Right hindlimb (tissue), 1 donor: ENCODE measurements at regions not wholly inside any gene's neighbourhood (a gene's known extent, or its start where the extent isn't known, plus 50 kb on each side); places are given as distances from the start of the nearest gene placed in this dataset.

Experiments used
- DNase-seq: peaks from one replicate; pipeline ENCODE4 v3.0.0-alpha.2; 2018

DNA sequence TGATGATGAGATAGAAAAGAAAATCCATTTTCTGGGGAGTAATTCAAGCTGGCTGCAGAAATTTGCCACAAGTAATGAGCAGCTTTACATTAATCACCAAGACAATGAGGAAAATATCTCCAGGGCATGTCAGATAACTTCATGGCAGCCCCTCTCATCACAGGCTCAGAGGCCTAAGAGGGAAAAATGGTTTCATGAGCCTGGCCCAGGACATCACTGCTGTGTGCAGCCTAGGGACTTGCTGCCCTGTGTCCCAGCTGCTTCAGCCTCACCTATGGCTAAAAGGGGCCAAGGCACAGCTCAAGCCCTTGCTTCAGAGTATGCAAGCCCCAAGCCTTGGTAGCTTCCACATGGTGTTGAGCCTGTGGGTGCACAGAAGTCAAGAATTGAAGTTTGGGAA is 161.7 kb downstream of the OPA1 start:
- no peak for DNase-seq

GRCh38 chr3:193756536-193756935 is 163.5 kb downstream of the OPA1 start:
- no peak for DNase-seq

DNA sequence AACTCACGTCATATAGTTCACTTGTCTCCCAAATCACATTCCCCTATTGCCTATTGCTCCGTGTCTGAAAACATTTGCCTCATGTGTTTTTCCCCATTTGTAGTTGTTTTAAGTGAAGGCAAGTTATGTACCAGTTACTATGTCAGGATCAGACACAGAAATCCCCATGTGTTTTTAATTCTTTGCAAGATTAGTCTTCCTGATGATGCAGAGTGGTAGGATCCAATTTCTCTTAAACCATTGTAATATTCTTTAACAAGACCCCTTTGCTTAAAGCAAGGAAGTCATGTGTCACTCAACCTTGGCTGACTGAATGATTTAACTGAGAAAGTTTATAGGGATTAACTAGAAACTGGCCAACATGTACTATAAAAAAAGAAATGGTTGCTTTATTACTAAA is 164.4 kb downstream of the OPA1 start:
- no peak for DNase-seq

DNA sequence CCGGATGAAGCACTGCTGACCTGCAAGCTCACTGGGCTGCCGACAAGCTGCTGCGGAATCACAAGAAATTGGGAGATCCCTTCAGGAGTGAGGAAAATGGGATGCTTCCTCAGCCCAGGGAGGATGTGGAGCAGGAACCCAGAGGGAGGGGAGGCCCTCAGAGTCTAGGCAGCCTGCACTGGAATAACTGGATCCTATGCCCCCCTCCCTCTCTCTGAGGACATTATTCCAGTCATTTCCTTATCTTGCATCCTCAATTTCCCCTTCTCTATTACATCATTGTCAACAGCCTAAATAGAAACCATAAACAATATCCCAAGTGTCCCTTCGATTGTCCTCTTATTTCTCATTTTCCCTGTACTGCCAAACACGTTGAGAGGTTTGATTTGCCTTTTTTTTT is 169.0 kb downstream of the OPA1 start:
- no peak for DNase-seq

DNA sequence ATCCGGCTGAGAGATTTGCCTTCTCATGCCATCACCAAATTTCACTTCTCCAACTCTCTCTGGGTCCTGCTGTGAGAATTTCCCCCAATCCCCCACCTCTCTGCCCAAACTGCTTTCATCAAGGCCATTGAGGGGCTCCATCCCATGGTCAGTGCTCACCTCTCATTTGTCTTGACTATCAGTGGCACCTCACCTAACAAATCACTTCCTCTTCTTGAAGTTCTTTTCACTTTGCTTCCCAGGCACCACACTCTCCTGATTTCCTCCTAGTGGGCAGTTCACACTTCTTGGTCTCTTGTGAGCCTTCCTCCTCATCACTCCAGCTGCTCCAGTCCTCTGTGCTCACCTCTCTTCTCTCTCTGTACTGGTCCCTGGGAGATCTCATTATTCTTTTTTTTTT is 169.6 kb downstream of the OPA1 start:
- no peak for DNase-seq

- no peak for DNase-seq
These were observed 172.0 kb downstream of the OPA1 start for GRCh38 chr3:193764959-193765358.

- no peak for DNase-seq
These were observed 174.5 kb downstream of the OPA1 start for GRCh38 chr3:193767353-193768069.

- DNase-seq = no peak
These were observed 175.0 kb downstream of the OPA1 start for GRCh38 chr3:193768070-193768394.

DNA sequence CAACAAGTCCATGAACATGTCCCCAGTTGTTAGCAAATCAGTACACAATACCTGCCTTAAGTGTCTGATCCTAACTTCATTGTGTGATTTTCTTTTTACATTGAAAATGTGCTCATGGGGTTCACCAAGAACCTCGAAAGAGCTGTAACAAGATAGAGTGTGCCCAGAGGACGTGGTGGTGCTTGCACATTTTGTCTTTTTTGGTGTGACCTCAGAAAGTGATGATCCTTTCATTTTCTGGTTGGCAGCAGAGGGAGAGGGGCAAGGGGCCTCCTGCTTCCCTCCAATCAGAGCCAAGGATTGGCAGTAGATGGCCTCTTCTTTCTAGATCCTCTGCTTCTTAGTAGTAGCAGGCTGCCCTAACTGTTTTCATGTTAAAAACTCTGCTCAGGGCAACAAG is 176.4 kb downstream of the OPA1 start:
- DNase-seq = no peak

- DNase-seq = no peak
These were observed 178.1 kb downstream of the OPA1 start for GRCh38 chr3:193771011-193771652.

DNA sequence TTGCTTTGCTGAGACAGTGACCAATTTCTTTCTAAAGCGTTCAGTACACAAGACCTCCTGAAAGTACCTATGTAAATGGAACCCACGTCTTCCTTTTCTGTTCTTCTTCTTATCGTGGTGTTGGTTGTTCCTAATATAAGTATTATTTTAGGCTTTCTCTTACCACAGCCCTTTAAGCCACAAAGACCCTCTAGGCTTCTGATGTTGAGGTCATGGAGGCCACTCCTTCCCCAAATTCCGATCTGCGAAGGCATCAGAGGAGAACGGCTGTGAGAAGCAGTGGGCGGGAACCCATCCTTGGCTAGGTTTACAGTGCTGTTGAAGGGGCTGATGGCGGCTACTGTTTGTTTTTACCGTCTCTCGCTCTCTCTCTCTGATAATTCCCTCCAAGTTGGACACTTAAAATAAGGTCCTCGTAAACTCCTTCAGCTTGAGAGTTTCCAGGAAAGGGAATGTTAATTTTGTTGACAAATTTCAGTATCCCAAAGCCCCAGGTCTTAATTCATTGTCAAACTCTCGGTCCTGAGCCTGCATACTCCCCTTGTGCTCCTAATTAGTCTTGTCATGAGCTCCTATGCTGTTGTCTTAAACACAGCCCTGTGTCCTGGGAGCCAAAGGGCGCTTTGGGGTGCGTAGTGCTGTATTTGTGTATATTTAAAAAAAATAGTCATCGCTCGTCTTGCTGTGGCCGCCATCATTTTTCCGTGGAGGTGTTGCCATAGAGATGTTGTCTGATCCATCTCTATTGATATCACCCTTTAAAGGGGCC is 178.8 kb downstream of the OPA1 start:
- DNase-seq = no peak

- no peak for DNase-seq
These were observed 179.4 kb downstream of the OPA1 start for GRCh38 chr3:193772422-193772763.

DNA sequence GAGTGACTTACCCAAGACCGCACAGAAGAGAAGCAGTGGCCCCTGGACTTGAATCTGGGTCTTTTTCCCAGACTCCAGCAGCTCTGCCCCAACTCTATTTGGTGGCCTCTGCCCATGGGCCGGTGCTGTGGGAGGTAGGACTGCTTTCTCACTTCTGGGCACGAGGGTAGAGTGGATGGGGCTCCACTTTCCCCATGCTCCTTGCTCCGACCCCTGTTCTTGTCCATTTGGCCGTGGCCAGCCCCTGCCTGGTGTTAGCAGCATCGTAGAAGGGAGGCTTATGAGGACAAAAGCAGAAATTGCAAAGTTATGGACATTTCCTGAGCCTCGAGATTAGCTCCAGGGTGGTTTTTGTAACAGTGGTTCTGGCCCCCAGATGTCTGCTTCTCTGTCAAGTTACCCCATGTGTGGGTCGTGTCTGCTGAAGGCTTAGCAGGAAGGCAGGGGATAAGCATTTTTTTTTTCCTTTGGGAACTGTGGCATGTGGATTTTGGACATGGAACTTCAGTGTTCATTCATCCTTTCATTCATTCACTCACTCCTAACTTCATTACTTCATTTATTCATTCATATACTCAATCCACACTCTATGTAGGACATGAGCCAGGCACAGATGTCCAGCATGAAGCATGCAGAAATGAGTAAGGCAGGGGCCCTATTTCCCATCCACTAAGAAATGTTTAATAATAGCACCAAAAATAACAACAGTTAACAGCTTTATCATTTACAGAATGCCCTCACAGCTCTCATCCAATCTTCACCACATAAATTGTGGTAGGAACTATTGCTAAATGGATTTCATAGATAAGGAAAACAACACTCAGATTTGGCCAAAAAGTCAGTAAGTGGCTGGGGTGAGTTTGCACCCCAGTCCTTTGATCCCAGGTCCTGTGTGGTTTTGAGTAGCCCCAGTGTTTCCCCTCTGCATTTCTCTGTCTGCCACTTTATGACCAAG is 180.5 kb downstream of the OPA1 start:
- DNase-seq = no peak

- DNase-seq = no peak
These were observed 181.4 kb downstream of the OPA1 start for GRCh38 chr3:193774272-193774915.

DNA sequence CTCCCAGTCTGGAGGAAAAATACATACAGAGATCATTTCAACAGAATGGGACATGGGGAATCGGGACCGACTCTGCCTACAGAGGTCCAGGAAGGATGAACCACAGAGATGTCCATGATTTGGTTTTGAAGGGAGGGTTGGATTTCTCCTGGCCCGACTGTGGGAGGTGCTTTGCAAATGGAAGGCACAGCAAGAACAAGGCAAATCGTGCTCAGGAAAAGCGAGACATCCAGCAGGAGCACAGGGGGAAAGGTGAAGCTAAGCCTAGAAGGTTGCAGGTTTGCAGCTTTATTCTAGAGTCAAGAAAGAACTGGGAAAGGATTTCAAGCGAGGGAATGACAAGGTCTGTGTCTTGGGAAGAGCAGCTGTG is 181.9 kb downstream of the OPA1 start:
- no peak for DNase-seq

DNA sequence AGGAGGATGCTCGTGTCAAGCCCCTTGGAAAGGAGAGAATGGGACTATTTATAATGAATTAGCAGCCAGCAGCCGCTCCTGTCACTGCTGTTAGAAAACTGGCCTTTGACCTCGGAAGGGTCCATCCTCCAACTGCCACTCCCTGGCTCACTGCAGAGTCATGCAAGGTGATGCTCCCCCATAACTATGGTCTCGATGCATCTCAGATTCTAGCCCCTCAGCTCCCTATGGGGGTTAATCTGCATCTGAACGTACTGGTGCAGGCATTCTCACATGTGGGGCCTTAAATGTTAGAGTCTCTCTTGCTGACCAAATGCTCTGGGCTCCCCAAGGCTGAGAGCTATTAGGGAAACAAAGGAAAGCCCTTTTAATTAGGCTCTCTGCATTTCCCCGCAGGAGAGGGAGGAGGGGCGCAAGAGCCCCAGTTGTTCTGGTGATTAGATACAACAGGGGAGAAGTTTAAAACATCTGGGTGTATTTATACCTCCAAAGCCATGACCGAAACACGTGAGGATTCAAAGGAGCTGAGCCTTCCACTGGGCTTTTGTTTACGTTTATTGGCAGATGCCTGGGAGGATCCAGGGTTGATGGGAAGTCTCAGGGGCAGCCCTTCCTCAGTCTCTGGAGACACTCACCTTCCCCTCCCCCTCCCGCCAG is 182.5 kb downstream of the OPA1 start:
- DNase-seq = no peak

- DNase-seq = no peak
These were observed 183.8 kb downstream of the OPA1 start for GRCh38 chr3:193776626-193777358.

GRCh38 chr3:193777524-193777923 is 184.5 kb downstream of the OPA1 start:
- no peak for DNase-seq

GRCh38 chr3:193778676-193779075 is 185.7 kb downstream of the OPA1 start:
- no peak for DNase-seq

DNA sequence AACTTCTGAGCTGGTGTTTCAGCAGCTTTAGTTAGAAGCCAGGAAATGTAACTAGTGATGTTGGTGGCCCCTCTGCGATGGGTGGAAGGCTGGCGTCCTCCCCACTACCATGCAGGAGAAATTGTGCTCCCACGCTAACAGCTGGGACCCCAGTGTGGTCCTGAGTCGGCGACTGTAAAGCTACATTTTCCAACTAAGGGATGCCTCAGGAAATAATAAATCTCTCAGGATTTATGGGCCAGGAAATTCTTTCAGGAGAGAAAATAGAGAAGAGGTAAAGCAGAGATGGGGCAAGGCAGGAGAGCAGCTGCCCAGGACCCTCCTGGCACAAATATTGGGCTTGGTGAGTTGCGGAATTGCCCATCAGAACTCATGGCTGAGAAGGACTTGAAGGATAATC is 186.9 kb downstream of the OPA1 start:
- no peak for DNase-seq

- no peak for DNase-seq
These were observed 187.4 kb downstream of the OPA1 start for GRCh38 chr3:193780397-193780796.
